ENCODE measurements at regions not wholly inside any gene's neighbourhood (a gene's known extent, or its start where the extent isn't known, plus 50 kb on each side); places are given as distances from the start of the nearest gene placed in this dataset.

DNA sequence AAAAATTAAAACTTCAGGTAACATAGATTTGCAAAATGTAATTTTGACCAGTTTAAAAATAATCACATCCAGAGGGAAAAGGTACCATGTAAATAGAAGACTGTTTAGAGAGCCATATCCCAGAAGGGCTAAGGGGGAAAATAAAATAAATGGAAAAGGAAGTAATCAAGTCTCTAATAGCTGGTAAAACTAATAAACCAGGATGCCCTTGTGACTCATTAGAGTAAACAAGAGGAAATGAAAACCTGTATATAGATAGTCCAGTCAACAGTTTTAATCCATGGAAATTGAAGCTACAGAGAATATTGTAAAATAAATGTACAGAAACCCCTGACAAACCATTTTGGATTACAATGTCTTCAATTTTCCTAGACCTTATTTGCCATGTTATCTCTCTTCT lies 698.0 kb upstream of the RGS18 start:
- TF ChIP-seq EZH2 (IDR thresholded peaks at IDR 0.05) (no peak), POLR2AphosphoS5 (IDR thresholded peaks at IDR 0.05; ENCODE audit: borderline replicate concordance, low read depth, low read length) (no peak)
